ENCODE measurements at regions not wholly inside any gene's neighbourhood (a gene's known extent, or its start where the extent isn't known, plus 50 kb on each side); places are given as distances from the start of the nearest gene placed in this dataset.

- no peak for TF ChIP-seq SP1 (IDR thresholded peaks at IDR 0.05)
- no peak for TF ChIP-seq FOXA1 (IDR thresholded peaks at IDR 0.05)
- TF ChIP-seq ARNT (IDR thresholded peaks at IDR 0.05) = no peak
- no peak for TF ChIP-seq BHLHE40 (IDR thresholded peaks at IDR 0.05; ENCODE audit: borderline replicate concordance)
- no peak for TF ChIP-seq FOXK2 (IDR thresholded peaks at IDR 0.05)
- TF ChIP-seq TARDBP (IDR thresholded peaks at IDR 0.05) = no peak
These were observed 168.1 kb upstream of the RMP24 start for GRCh38 chr18:35804377-35804776.

Measured in HEK293T (cell line).